Calu3 (cell line): ENCODE measurements at regions not wholly inside any gene's neighbourhood (a gene's known extent, or its start where the extent isn't known, plus 50 kb on each side); places are given as distances from the start of the nearest gene placed in this dataset.
A peak's percentile ranks its signal among the peaks of the same experiment; 100 is the strongest.
"Not testable (repeated sequence)": the region's sequence is repeated elsewhere in the genome, so short reads cannot be mapped to it uniquely, and the experiment has no call there.

Experiments used
- BruUV-seq: library from RNA; stranded (reverse); fragments of 400-500 nt; replicated peaks from 2 replicates; lab custom pipeline; 2021; lab: Mats Ljungman, UMichigan
- CTCF ChIA-PET: fragments of 300-600 bp; sonication (Branson Sonifier 250); formaldehyde crosslinking; loops from one replicate; lab custom pipeline; 2022; ENCODE audit warnings: antibody characterized with exemption; lab: Charles Lee
- DNase-seq: peaks from one replicate; pipeline ENCODE4 v3.0.0; 2022
- H3K27ac Mint-ChIP-seq: one replicate; pipeline ENCODE4 v1.8.0; 2022; ENCODE audit warnings: mixed read lengths; ENCODE audit not compliant: unreplicated experiment
- H3K27me3 Mint-ChIP-seq: one replicate; pipeline ENCODE4 v1.8.0; 2022; ENCODE audit warnings: mixed read lengths; ENCODE audit not compliant: unreplicated experiment
- H3K36me3 Mint-ChIP-seq: one replicate; pipeline ENCODE4 v1.8.0; 2022; ENCODE audit warnings: mild to moderate bottlenecking, moderate library complexity, mixed read lengths; ENCODE audit not compliant: insufficient read depth, unreplicated experiment
- H3K4me1 Mint-ChIP-seq: one replicate; pipeline ENCODE4 v1.8.0; 2022; ENCODE audit warnings: mild to moderate bottlenecking, low read depth, mixed read lengths; ENCODE audit not compliant: unreplicated experiment
- H3K4me3 Mint-ChIP-seq: one replicate; pipeline ENCODE4 v1.8.0; 2022; ENCODE audit warnings: mild to moderate bottlenecking, low read depth, moderate library complexity, mixed read lengths; ENCODE audit not compliant: unreplicated experiment
- H3K9me3 Mint-ChIP-seq: one replicate; pipeline ENCODE4 v1.8.0; 2022; ENCODE audit warnings: low read depth, mixed read lengths; ENCODE audit not compliant: unreplicated experiment
- CTCF ChIP-seq: fragments of 200-600 bp; IDR thresholded peaks from one replicate; pipeline ENCODE4 v1.8.0; 2022; ENCODE audit warnings: antibody characterized with exemption; ENCODE audit not compliant: unreplicated experiment
- intact Hi-C: fragments of 100-400 bp; cut with micrococcal nuclease; formaldehyde crosslinking; loops from one replicate; pipeline ENCODE4 v1.10.0; 2022; ENCODE audit not compliant: unreplicated experiment

GRCh38 chr6:137640086-137640485, 145.9 kb upstream of the OLIG3 start:
- intact Hi-C loops: no loop called here
- DNase-seq: no peak
- Mint-ChIP-seq H3K27ac (no peak overlapping the region), H3K9me3 (no peaks in the 10 kb centered on the region), H3K36me3 (no peaks in the 10 kb centered on the region), H3K27me3 (no peaks in the 10 kb centered on the region), H3K4me3 (no peak overlapping the region), H3K4me1 (peaks cover 9% of the 10 kb centered on the region)
- CTCF ChIA-PET: no interaction called here
- no peak for TF ChIP-seq CTCF
- no TSS peak for BruUV-seq

- H3K9me3 Mint-ChIP-seq: no peaks in the 10 kb centered on the region
- H3K27ac Mint-ChIP-seq: no peak overlapping the region
- CTCF ChIA-PET: interaction anchor here (0.5 to 1.1 kb wide), 5 partner anchors 301 to 900 kb away, joined by 3 to 5 read pairs (median 3); no protein-coding TSS in a partner anchor
- peaks cover 5% of the 10 kb centered on the region for H3K4me1 Mint-ChIP-seq
- BruUV-seq: no TSS peak
- DNase-seq: peak; percentile 53
- H3K4me3 Mint-ChIP-seq: no peak overlapping the region
- H3K27me3 Mint-ChIP-seq: no peaks in the 10 kb centered on the region
- intact Hi-C loops: loop anchor here (1.0 kb wide), 3 partner anchors 299 to 547 kb away; no protein-coding TSS in a partner anchor
- TF ChIP-seq CTCF: no peak
- H3K36me3 Mint-ChIP-seq: no peaks in the 10 kb centered on the region
Observed at GRCh38 chr6:137641474-137642077, 147.4 kb upstream of the OLIG3 start.

GRCh38 chr6:137643210-137643609, 149.0 kb upstream of the OLIG3 start:
- BruUV-seq, DNase-seq, CTCF ChIA-PET, H3K4me3 Mint-ChIP-seq, H3K36me3 Mint-ChIP-seq, H3K27me3 Mint-ChIP-seq, H3K27ac Mint-ChIP-seq, H3K9me3 Mint-ChIP-seq, intact Hi-C loops: not testable (repeated sequence)
- peaks cover 12% of the 10 kb centered on the region for H3K4me1 Mint-ChIP-seq

- intact Hi-C loops, H3K9me3 Mint-ChIP-seq, H3K36me3 Mint-ChIP-seq, H3K27me3 Mint-ChIP-seq, H3K4me3 Mint-ChIP-seq, BruUV-seq, CTCF ChIA-PET, H3K27ac Mint-ChIP-seq, DNase-seq: not testable (repeated sequence)
- peaks cover 16% of the 10 kb centered on the region for H3K4me1 Mint-ChIP-seq
Observed at GRCh38 chr6:137643644-137644043, 149.4 kb upstream of the OLIG3 start.

GRCh38 chr6:137645850-137646249, 151.7 kb upstream of the OLIG3 start:
- Mint-ChIP-seq H3K4me1 (peaks cover 24% of the 10 kb centered on the region), H3K9me3 (peaks cover 3% of the 10 kb centered on the region), H3K4me3 (no peak overlapping the region), H3K36me3 (no peaks in the 10 kb centered on the region), H3K27ac (no peak overlapping the region), H3K27me3 (no peaks in the 10 kb centered on the region)
- no peak for TF ChIP-seq CTCF
- no TSS peak for BruUV-seq
- no peak for DNase-seq
- CTCF ChIA-PET: no interaction called here
- intact Hi-C loops: no loop called here
